ENCODE measurements at regions not wholly inside any gene's neighbourhood (a gene's known extent, or its start where the extent isn't known, plus 50 kb on each side); places are given as distances from the start of the nearest gene placed in this dataset.

DNA sequence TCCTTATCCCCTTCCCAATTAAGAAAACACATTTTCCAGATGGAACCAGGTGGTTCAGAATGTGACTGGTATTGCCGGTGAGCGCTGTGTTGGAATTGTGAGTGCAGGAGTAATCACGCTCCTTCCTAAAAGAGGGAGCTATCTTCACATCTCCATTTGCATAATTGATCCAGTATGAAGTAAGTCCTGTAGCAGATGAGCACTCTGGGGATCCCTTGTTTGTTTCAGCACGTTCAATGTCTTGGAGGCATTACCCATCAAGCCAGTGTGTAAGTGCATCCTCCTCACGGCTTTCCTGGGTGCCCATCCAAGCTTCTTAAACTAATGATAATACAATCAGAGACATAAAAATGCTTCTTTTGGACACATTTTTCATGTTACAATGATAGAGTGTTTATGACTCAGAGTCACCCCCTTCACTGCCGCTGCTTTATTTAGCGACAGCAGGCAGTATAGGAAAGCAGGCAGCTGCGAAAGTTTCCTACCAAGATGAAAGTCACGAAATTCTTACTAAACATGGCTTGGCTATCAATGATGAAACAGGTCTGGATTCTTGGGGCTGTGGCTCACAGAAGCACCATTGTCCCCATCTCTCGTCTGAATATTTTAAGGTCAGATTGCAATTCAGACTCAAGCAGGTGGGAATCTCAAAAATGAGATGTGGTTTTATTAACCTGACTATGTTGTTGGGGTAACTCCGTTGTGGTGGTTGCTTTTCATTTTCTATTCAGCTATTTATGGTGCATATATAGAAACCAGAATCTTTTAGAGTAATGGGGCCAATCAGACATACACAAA lies 346.3 kb upstream of the MDFIC2 start:
- Histone ChIP-seq H3K27me3 (peaks cover 19% of the 10 kb centered on the region), H3K9me3 (no peaks in the 10 kb centered on the region; the same call in 1 of the 2 replicates), H3K4me1 (no peaks in the 10 kb centered on the region), H3K4me3 (ENCODE audit: low read depth, low read length) (no peak overlapping the region), H3K36me3 (no peaks in the 10 kb centered on the region)
- DNase-seq, result no peak
- TF ChIP-seq, protein P1, sequence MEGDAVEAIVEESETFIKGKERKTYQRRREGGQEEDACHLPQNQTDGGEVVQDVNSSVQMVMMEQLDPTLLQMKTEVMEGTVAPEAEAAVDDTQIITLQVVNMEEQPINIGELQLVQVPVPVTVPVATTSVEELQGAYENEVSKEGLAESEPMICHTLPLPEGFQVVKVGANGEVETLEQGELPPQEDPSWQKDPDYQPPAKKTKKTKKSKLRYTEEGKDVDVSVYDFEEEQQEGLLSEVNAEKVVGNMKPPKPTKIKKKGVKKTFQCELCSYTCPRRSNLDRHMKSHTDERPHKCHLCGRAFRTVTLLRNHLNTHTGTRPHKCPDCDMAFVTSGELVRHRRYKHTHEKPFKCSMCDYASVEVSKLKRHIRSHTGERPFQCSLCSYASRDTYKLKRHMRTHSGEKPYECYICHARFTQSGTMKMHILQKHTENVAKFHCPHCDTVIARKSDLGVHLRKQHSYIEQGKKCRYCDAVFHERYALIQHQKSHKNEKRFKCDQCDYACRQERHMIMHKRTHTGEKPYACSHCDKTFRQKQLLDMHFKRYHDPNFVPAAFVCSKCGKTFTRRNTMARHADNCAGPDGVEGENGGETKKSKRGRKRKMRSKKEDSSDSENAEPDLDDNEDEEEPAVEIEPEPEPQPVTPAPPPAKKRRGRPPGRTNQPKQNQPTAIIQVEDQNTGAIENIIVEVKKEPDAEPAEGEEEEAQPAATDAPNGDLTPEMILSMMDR (IDR thresholded peaks at IDR 0.05; ENCODE audit: low read depth, low read length), result no peak

DNA sequence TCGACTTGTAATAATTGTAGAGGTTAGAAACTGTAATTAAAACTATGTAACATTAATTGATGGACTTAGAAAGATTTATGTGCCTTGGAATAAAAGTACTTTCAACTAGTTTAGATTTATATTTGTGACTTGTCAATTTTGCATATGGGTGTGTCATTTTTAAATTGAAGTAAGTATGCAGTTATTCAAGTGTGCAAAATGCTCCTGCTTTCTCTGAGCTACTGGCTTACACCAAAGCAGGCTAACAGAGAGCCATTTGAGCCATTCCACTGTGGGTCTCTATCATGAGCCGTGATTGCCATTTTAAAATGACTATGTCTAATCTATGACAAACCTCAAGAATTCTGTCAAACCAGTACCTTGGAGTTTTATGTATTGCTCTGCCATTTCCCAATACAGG lies 345.0 kb upstream of the MDFIC2 start:
- H3K27me3 ChIP-seq, result peaks cover 19% of the 10 kb centered on the region
- H3K9me3 ChIP-seq, result no peaks in the 10 kb centered on the region; the same call in 1 of the 2 replicates
- TF ChIP-seq, protein P1 (IDR thresholded peaks at IDR 0.05; ENCODE audit: low read depth, low read length), result no peak
- no peaks in the 10 kb centered on the region for H3K36me3 ChIP-seq
- DNase-seq, result no peak
- H3K4me1 ChIP-seq, result no peaks in the 10 kb centered on the region
- H3K4me3 ChIP-seq (ENCODE audit: low read depth, low read length), result no peak overlapping the region

DNA sequence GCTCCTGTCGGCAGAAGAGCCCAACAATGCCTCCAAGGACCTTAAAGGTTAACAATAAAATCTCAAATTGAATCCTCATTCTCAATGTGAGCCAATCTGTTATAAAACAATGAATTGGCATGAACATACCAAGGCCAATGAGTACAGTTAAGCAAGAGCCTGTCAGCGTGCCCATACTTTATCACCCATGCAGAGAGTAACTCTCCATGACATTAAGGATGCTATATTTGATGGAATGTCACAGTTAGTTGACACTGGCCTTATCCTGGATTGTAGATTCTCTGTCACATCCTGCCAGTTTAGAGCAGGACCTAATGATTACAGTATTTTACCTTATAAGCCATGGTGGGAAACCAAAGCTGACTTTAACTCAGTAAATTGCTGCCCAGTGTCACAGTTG lies 335.4 kb upstream of the MDFIC2 start:
- H3K36me3 ChIP-seq, result no peaks in the 10 kb centered on the region
- no peaks in the 10 kb centered on the region; the same call in 1 of the 2 replicates for H3K27me3 ChIP-seq
- no peaks in the 10 kb centered on the region for H3K9me3 ChIP-seq
- no peak for DNase-seq
- no peaks in the 10 kb centered on the region for H3K4me1 ChIP-seq
- no peak overlapping the region for H3K4me3 ChIP-seq (ENCODE audit: low read depth, low read length)
- TF ChIP-seq, protein P1 (IDR thresholded peaks at IDR 0.05; ENCODE audit: low read depth, low read length), result no peak

DNA sequence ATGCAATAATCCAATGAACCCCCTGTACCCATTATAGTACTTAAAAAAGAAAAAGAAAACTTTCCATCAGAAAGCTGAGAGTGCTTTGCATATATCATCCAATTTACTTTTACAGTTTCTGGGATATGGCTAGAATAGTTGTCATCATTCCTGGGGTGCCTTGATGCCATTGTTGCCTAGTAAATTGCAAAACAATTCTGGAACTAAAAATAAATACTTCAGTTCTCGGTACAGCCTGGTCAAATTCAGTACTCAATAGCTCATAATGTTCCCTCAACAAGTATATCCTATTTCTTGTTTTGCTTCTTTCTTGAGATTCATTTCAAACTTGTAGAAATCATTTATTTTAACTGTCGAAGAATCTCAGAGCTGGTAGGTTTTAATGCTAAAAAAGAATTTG lies 334.7 kb upstream of the MDFIC2 start:
- Histone ChIP-seq H3K4me1 (no peaks in the 10 kb centered on the region), H3K36me3 (no peaks in the 10 kb centered on the region), H3K4me3 (ENCODE audit: low read depth, low read length) (no peak overlapping the region), H3K9me3 (no peaks in the 10 kb centered on the region), H3K27me3 (no peaks in the 10 kb centered on the region; the same call in 1 of the 2 replicates)
- DNase-seq, result no peak
- TF ChIP-seq, protein P1 (IDR thresholded peaks at IDR 0.05; ENCODE audit: low read depth, low read length), result no peak

DNA sequence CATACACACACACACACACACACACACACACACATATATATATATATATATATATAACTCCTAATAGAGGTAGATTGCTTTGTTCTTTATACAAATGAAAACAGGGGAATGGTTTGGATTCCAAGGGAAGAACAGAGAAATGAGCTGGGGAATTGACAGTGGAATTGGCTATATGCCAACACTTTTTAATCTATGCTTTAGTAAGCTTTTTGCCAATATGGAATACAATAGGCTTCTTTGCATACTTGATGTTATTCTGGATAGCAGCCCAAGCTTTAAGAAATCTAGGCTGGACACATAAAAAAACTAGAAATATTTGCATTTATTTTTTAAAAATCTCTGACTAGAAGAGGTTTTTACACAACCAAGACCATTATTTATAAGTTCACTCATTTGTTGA lies 334.2 kb upstream of the MDFIC2 start:
- Histone ChIP-seq H3K9me3 (no peaks in the 10 kb centered on the region), H3K36me3 (no peaks in the 10 kb centered on the region), H3K27me3 (no peaks in the 10 kb centered on the region; the same call in 1 of the 2 replicates), H3K4me3 (ENCODE audit: low read depth, low read length) (no peak overlapping the region), H3K4me1 (no peaks in the 10 kb centered on the region)
- TF ChIP-seq, protein P1 (IDR thresholded peaks at IDR 0.05; ENCODE audit: low read depth, low read length), result no peak
- DNase-seq, result no peak

DNA sequence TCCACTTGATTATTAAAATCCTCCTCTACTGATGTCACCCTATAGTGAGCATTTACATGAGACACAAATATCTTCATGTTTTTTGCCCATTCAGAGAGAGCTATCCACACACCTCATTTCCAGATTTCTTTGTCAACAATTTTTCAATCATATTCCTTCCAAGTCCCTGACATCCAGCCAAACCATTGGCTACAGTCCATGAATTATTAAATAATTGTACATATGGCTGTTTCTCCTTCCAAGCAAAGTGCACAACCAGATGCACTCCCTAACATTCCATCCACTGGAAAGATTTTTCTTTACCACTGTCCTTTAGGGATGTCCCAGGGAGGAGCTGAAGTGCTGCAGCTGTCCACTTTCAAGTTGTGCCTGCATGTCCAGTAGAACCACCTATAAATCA lies 328.0 kb upstream of the MDFIC2 start:
- Histone ChIP-seq H3K9me3 (no peaks in the 10 kb centered on the region), H3K36me3 (no peaks in the 10 kb centered on the region), H3K4me1 (no peaks in the 10 kb centered on the region), H3K4me3 (ENCODE audit: low read depth, low read length) (no peak overlapping the region), H3K27me3 (0 out of 2 replicates have a peak, but pooled peaks cover 2% of the 10 kb centered on the region)
- no peak for DNase-seq
- TF ChIP-seq, protein P1 (IDR thresholded peaks at IDR 0.05; ENCODE audit: low read depth, low read length), result no peak

All from BE2C (cell line).